GM18909 (cell line): ENCODE measurements at regions not wholly inside any gene's neighbourhood (a gene's known extent, or its start where the extent isn't known, plus 50 kb on each side); places are given as distances from the start of the nearest gene placed in this dataset.

Experiments
- ATAC-seq: cut with Tn5 transposase; IDR thresholded peaks from one replicate; pipeline ENCODE4 v1.9.1; 2021; ENCODE audit warnings: mild to moderate bottlenecking; ENCODE audit not compliant: unreplicated experiment, poor library complexity

- no peak for ATAC-seq
These were observed 494.9 kb downstream of the EPHA4 start for GRCh38 chr2:221077251-221077650.

GRCh38 chr2:221077799-221078198, 494.3 kb downstream of the EPHA4 start:
- no peak for ATAC-seq

GRCh38 chr2:221085341-221085900, 486.7 kb downstream of the EPHA4 start:
- no peak for ATAC-seq

- no peak for ATAC-seq
These were observed 486.2 kb downstream of the EPHA4 start for GRCh38 chr2:221085936-221086335.

- ATAC-seq: no peak
These were observed 484.3 kb downstream of the EPHA4 start for GRCh38 chr2:221087779-221088178.

GRCh38 chr2:221088506-221088905, 483.6 kb downstream of the EPHA4 start:
- no peak for ATAC-seq

- no peak for ATAC-seq
These were observed 476.7 kb downstream of the EPHA4 start for GRCh38 chr2:221095356-221095755.

- ATAC-seq: no peak
These were observed 475.2 kb downstream of the EPHA4 start for GRCh38 chr2:221096706-221097567.

GRCh38 chr2:221097568-221097915, 474.6 kb downstream of the EPHA4 start:
- ATAC-seq: no peak

- ATAC-seq: no peak
These were observed 474.2 kb downstream of the EPHA4 start for GRCh38 chr2:221097949-221098348.

- ATAC-seq: no peak
These were observed 471.5 kb downstream of the EPHA4 start for GRCh38 chr2:221100467-221101089.

GRCh38 chr2:221102896-221103688, 469.0 kb downstream of the EPHA4 start:
- no peak for ATAC-seq

GRCh38 chr2:221103930-221104329, 468.2 kb downstream of the EPHA4 start:
- no peak for ATAC-seq

GRCh38 chr2:221104361-221104811, 467.7 kb downstream of the EPHA4 start:
- no peak for ATAC-seq

GRCh38 chr2:221106241-221106640, 465.9 kb downstream of the EPHA4 start:
- ATAC-seq: no peak

- ATAC-seq: no peak
These were observed 464.7 kb downstream of the EPHA4 start for GRCh38 chr2:221107424-221107823.

GRCh38 chr2:221109552-221109951, 462.6 kb downstream of the EPHA4 start:
- ATAC-seq: no peak

GRCh38 chr2:221111739-221112138, 460.4 kb downstream of the EPHA4 start:
- ATAC-seq: no peak

GRCh38 chr2:221112744-221113143, 459.4 kb downstream of the EPHA4 start:
- ATAC-seq: no peak

- ATAC-seq: no peak
These were observed 456.2 kb downstream of the EPHA4 start for GRCh38 chr2:221115944-221116343.

- ATAC-seq: no peak
These were observed 451.5 kb downstream of the EPHA4 start for GRCh38 chr2:221120643-221121042.
